HG03571 (cell line): ENCODE measurements at regions not wholly inside any gene's neighbourhood (a gene's known extent, or its start where the extent isn't known, plus 50 kb on each side); places are given as distances from the start of the nearest gene placed in this dataset.

ENCODE experiments used
- ATAC-seq: cut with Tn5 transposase; IDR thresholded peaks from one replicate; pipeline ENCODE4 v1.9.1; 2021; ENCODE audit not compliant: unreplicated experiment

DNA sequence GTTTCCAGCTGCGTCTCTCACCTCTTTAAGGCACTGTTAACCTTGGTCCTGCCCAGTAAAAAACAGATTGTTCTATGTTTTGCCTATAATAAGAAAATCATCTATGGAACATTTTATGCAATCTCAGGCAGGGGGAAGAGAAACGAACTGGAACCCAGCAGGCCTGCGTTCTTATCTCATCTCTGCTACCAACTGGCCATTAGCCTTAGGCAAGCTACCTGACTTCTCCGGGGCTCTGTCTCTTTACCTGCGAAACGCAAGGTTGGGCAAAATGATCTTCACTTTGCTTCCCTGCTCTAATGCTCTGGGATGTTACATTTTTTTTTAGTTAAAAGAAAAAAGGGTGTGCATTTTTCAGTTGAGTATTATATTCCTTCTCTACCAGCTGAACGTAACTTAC lies 70.5 kb upstream of the WIPF1 start:
- ATAC-seq: no peak

DNA sequence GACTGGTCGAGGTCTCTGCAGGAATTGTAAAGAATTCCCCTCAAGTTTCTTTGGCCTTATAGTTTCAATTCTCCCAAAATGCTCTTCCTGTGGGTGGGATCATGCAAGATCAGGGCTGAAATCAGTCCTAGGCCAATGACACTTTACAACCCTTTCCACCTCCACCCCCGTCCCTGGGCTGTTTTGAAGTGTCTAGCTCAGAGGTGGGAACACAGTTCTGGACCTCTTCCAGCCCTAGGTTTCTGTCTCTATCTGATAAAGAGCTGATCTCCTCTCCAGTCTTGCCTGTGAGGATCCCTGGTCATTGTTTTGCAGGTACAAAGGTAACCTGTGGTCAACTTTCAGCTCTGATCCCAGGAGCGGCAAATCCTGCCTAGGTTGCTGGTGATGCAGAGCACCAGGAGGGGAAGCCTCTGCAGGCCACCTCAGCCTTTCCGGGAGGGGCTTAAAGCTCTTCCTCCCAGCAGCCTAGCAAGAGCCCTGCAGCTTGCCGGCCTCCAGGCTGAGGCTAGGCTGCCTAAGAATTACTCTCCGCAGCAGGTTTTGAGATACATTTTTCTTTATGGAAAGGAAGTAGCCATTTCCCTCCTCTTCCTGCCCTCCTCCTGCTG lies 69.8 kb upstream of the WIPF1 start:
- ATAC-seq: no peak

DNA sequence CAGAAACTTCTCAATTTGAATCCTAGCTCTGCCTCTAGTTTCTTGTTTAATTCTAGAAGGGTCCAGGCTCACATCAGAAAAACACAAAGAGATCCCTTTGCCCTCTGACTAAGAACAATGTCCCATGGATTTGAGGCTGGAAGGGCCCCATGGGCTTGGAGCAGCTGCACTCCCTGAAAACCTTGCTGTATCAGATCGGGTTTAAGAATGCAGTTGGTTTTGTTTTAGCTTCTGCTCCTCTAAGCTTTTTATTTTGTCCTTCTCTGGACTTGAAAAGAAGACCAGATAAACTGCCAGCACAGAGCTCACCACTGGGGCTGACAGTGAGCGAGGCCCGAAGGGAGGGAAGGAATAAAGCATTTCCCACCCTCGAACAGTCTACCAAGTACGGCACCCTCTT lies 69.2 kb upstream of the WIPF1 start:
- no peak for ATAC-seq

DNA sequence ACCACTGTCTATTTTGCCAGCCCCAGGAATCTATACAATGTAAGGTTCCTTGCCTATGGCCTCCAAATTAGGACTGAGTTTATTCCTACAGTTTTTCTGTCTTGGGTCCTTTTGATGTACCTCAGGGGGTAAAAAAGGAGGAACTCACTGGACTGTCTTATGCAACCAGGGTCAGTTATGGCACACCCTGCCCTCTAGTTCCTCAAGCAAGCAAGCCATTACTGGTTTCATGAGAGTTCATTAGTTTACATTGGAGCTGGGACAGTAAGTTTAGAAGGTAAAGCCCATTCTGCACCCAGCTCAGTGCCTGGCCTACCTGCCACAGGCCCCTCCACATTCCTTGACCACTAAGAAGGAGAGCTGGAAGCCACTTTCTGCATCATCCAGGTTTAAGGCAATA lies 68.7 kb upstream of the WIPF1 start:
- no peak for ATAC-seq

DNA sequence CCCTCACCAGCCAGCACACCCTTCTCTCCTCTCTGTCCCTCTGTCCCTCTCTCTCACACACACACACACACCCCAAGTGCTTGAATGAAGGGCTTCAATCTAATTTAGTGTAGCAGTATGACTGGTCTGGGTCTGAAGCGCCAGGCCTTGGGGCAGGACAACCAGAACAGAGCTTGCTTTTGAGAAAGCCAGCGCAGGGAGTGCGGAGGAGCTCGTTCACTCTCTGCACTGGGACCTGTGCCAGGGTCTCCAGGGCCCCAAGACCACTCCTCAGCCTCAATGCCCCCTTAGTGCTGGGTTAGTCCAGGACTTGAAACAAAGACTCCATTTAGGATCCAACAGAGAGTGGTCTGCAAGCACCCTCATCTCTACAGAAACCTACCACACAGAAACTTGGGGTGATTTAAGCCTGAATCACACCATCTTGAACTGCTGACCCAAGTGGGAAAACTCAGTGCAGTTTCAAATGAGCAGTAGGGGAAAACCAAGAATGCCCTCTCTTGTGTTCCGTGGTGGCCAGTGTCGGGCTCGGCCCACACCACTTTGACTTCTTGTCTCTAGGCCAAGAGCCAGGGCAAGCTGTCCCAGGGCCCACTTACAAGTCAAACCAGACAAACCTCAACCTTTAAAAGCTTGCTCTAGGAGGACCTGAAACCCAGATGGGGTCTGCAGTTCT lies 66.6 kb upstream of the WIPF1 start:
- no peak for ATAC-seq

DNA sequence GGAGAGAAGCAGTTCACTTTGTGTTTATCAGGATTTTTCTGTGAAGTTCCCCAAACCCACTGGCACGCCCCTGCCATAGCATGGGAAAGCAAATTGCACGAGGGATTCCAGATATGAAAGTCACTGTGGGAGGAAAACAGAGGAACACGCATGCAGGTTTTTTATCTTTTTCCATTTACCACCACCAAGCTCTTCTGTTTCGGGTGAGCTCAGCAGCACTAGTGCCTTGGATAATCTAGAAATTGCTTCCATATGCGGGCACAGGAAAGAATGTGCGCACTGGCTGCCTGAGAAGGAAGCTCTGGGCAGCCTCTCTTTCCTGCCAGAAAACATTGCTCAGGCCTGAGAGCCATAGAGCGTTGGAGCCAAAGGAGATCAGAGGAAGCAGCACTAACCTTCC lies 65.9 kb upstream of the WIPF1 start:
- ATAC-seq: no peak

DNA sequence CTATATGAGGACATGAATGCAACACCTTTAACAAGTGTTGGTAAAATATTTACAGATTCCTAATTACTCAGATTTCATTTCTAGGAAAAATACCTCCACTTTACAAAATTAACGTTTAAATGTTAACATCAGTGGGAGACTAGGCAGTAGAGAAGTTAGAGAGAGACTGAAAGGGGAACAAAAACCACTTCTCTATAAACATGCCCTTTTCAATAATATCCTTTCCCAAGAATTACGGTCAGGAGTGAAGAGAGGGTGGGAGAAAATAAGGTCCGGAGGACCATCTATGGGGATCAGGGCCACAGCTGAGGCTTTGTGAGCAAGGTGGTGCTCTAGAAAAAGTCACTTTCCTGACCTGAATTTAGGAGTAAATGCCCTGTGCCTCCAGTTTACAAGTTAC lies 65.3 kb upstream of the WIPF1 start:
- no peak for ATAC-seq

DNA sequence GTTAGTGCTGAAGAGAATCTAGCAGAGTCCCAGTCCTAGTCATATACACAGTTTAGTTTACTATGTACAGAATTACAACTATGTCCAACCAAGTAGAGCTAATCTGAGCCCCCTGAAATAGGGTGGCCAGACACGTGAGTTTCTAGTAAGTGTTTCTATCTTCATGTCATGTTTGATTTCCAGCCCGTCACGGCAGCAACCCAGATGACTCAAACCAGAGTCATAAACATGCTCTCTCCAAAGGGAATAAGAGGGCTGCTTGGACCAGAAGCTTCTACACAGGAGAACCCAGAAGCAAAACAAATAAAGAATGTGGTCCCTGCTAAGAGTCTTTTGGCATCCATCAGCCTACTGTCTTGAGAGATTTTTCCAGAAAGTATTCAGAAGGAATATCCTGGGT lies 64.9 kb upstream of the WIPF1 start:
- no peak for ATAC-seq

DNA sequence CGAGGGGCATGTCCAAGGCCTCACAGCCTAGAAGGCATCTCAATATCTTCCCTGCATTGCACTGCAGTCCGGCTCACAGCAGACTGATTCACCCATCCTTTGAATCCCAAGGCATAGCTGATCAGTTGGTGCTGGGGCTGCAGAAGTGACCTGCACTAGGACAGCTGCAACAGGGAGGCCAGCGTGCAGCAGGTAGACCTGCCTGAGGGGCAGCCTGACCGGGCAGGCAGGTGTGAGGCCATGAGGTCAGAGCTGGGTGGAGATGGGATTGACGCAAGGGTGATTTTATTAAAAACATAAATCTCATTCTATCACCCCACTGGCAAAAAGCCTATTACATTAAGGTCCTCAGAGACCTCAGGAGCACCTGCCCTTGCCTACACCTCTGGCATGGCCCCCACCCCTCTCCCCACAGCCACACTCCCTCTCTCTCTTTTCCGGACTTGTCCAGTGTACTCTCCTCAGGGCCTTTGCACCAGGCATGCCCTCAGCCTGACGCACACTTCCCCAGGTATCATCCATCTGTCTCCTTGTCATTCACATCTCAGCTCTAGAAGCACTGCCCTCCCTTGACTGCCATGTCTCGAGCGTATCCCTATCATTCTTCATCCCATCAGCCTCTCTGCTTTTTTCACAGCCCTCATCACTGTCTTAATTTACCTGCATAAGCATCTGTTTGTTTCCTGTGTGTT lies 63.5 kb upstream of the WIPF1 start:
- no peak for ATAC-seq

DNA sequence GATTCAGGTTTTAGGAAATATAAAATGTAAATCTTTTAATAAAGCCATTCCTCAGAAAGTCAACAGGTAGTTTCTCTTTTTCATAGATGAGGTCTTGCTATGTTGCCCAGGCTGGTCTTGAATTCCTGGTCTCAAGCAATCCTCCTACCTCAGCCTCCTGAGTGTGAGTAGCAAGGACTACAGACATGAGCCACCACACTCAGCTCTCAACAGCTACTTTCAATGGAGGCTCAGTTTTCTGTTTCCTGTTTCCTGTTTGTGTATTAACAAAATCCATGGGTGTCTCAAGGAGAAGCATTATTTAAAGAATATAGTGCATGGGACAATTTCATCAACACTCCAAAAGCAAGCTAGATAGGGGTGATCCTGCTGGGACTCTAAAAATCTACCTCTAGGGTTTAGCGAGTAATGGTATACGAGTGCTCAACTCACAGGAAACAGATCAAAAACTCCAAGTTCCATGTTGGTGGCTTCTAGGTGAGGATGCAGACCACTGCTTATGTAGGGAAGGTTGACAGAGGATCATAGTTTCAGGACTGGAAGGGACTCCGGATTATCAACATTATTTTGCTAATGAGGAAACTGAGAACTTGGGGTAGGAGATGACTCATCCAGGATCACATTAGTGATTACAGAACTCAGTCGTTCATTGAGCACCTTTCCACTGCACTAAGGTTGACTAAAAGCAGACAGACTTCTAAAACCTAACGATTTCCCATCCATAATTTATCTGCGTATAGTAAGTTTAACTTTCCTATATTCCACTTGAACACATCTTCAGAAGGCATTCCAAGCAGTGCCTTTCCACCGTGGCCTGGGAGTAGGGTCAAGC lies 61.7 kb upstream of the WIPF1 start:
- ATAC-seq: no peak

DNA sequence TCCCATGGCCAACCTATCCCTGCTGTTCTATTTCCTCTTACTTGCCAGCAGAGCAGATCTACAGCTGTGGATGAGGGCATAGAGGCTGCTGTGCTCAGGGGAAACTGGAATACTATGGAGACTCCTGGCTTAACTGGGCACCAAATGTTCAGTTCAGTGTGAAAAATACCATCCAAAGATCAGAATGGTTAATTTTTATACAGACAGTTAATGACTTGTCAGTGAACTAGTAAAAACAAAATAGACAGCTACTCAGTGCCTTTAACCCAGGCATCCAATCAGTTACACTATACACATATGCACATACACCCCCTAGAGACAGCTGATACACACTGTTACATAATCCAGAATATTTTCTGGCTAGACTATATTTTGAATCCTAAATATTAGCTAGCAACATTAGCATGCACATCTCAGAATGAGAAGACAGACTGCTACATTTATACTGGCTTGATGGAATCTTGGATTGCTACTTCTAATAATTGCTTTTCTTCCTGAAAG lies 59.1 kb upstream of the WIPF1 start:
- no peak for ATAC-seq

DNA sequence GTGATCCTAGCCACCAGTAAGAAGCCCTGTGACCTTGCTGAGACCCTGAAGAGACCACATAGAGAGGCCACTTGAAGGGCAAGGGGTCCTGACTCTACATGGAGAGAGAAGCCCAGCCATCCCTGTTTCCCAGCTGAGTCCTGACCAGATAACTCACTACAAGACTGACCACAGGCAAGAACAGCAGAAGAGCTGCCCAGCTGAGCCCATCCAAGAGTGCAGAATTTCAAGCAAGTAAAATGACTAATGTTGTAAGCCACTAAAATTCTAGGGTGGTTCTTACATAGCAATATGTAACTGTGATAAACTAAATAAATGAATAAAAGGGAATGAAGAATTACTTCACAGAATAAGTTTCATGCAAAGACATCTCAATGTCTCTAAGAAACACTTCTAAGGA lies 58.4 kb upstream of the WIPF1 start:
- no peak for ATAC-seq

DNA sequence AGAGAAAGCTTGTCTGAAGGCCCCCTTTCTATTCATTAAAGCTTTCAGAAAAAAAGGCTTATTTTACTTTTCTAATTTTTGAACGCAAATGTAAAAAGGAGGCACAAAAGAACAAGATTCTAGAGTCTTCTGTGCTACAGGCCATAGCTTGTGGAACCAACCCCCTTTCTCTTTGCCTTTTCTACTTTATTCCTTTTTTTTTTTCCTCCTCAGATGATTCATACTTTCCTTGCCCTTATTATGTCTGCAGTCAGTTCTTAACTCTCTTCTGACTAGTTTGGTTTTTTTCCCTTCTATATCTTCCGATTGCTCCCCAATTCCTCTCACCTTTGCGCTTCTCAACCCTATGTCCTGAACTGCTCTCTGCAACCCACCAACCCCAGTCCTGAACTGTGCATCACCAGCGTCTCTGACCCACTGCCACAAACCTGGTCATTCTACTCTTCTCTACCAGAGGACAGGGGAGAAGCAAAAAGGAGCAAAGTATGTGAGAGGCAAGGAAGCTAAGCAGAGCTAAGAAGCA lies 56.9 kb upstream of the WIPF1 start:
- ATAC-seq: no peak

DNA sequence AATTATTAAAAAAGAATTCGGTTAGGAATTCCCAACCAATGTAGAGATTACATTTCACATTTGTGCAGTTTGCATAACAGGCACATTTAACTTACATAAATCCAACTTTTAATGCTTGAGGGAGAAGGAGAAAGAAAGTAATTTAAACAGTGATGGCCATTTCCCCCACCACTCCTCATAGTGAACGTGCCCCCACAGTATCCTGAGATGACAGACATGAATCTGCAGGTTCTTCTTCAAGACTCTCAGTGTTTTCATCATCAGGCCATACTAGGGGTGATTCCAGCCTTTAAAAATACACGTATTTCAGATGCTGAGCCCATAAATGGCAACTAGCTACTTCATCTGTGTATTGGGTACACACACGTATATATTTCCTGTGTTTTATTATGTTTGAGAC lies 51.3 kb upstream of the WIPF1 start:
- no peak for ATAC-seq
